Thyroid gland (tissue), 4 donors: ENCODE measurements at regions not wholly inside any gene's neighbourhood (a gene's known extent, or its start where the extent isn't known, plus 50 kb on each side); places are given as distances from the start of the nearest gene placed in this dataset.

ENCODE experiments used
- POLR2A ChIP-seq, 2 donors: fragments of 450-650 bp; IDR thresholded peaks; one replicate each; pipeline ENCODE4 v1.6.1; 2017; ENCODE audit warnings: antibody characterized with exemption in 2 of 2, mild to moderate bottlenecking in 2 of 2, moderate library complexity in 1 of 2
- TF ChIP-seq, protein P1 (sequence below), 6 experiments: fragments of 200-600 bp in 3 of 6; fragments of 450-650 bp in 3 of 6; sonication (generic) in 3 of 6; IDR thresholded peaks; one replicate each; pipeline ENCODE4 v1.5.1; 2016 to 2019; ENCODE audit warnings: antibody characterized with exemption in 6 of 6, mild to moderate bottlenecking in 2 of 6, inconsistent platforms in 1 of 6, moderate library complexity in 1 of 6

DNA sequence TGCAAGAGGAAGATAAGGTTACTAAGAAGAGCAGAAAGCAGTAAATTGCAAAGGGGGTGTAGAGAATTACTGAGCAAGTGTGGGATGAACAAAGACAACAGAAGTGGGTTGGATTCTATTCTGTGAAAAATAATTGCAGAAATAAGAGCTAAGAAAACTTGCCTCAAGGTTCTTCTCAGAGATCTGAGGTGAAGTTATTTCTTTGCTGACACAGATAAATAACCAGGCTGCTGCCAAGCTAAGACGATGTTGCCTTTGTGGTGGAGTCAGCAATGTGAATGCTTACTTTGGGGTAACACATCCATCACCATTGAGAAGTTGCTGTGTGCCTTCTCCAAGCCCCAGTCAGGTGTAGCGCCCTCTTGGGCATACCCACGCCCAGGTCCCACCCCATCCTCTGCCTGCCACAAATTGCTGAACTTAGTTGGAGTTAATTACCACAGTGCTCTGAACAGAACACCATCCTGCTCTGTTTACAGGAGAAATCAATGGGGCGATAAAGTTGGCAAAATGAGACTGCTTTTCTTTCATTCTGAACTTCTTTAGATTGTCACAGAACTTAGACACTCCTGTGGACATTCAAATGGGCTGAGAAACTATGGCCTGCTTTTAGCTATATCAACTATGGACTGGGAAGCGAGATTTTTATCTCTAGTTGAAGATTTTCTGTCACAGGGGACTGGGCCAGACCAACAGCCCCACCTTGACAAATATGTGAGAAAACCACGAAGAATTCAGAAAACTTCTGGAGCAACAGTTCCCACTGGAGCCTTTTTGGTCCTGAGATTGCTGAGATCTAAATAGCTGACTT lies 283.6 kb downstream of the TMX3 start:
- TF ChIP-seq, protein P1, sequence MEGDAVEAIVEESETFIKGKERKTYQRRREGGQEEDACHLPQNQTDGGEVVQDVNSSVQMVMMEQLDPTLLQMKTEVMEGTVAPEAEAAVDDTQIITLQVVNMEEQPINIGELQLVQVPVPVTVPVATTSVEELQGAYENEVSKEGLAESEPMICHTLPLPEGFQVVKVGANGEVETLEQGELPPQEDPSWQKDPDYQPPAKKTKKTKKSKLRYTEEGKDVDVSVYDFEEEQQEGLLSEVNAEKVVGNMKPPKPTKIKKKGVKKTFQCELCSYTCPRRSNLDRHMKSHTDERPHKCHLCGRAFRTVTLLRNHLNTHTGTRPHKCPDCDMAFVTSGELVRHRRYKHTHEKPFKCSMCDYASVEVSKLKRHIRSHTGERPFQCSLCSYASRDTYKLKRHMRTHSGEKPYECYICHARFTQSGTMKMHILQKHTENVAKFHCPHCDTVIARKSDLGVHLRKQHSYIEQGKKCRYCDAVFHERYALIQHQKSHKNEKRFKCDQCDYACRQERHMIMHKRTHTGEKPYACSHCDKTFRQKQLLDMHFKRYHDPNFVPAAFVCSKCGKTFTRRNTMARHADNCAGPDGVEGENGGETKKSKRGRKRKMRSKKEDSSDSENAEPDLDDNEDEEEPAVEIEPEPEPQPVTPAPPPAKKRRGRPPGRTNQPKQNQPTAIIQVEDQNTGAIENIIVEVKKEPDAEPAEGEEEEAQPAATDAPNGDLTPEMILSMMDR (IDR thresholded peaks at IDR 0.05): no peak
- no peak for TF ChIP-seq POLR2A (IDR thresholded peaks at IDR 0.05)
